GM12874 (cell line): ENCODE measurements at regions not wholly inside any gene's neighbourhood (a gene's known extent, or its start where the extent isn't known, plus 50 kb on each side); places are given as distances from the start of the nearest gene placed in this dataset.

Experiments used
- TF ChIP-seq, protein P1 (sequence below): IDR thresholded peaks from 2 replicates; pipeline ENCODE4 v1.5.1; 2011; ENCODE audit warnings: low read depth, mild to moderate bottlenecking, control low read depth, low read length, moderate library complexity; ENCODE audit not compliant: insufficient read depth

DNA sequence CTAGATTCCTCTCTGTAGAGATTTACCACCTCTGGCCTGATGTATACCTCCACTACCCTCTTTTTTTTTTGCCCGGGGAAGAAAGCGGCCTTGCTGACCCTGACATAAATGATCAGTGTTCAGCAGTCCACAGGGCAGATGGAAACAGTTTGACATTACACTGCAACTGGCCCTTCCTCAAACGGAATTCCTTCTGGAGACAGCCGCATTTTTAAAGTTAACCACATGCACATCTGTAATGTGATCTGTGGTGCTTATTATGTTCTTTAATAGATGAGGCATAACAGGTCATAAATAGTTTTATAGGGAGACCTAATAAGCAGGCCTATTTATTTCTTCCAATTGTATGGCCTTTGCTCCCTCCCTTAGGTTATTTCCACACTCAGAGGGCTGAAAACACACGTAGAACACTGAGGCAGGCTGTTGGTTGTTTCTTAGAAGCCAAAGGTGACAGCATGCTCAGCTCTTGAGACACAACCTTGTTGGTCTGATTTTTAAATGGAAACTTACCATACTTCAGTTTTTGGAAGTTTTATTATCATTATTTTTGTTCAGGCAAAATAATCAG, 84.0 kb upstream of the APC start:
- TF ChIP-seq, protein P1, sequence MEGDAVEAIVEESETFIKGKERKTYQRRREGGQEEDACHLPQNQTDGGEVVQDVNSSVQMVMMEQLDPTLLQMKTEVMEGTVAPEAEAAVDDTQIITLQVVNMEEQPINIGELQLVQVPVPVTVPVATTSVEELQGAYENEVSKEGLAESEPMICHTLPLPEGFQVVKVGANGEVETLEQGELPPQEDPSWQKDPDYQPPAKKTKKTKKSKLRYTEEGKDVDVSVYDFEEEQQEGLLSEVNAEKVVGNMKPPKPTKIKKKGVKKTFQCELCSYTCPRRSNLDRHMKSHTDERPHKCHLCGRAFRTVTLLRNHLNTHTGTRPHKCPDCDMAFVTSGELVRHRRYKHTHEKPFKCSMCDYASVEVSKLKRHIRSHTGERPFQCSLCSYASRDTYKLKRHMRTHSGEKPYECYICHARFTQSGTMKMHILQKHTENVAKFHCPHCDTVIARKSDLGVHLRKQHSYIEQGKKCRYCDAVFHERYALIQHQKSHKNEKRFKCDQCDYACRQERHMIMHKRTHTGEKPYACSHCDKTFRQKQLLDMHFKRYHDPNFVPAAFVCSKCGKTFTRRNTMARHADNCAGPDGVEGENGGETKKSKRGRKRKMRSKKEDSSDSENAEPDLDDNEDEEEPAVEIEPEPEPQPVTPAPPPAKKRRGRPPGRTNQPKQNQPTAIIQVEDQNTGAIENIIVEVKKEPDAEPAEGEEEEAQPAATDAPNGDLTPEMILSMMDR, result no peak

DNA sequence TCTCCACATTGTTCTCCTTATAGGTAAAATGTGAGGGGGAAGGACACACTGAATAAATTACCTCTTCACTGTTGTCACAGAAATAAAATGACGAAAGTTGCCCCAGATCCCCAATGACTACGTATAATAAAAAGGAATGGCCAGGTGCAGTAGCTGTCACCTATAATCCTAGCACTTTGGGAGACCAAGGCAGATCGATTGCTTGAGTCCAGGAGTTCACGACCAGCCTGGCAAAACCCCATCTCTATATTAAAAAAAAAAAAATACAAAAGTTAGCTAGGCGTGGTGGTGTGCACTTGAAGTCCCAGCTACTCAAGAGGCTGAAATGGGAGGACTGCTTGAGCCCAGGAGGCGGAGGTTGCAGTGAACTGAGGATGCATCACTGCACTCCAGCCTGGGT, 82.2 kb upstream of the APC start:
- TF ChIP-seq, protein P1, result no peak

DNA sequence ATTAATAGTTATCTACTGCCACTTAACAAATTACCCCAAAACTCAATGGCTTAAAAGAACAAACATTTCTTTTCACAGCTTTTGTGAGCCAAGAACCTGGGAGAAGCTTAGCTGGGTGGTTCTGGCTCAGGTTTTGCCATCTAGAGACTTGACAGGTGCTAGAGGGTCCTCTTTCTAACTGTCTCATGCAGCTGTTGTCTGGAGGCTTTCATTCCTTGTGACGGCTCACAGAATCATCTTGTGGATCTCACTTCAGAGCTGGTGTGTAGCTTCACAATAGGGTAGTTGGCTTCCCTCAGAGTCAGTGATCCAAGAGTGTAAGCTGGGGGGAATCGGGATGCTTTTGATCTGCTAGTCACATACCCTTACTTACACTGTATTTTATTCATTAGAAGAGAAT, 81.2 kb upstream of the APC start:
- TF ChIP-seq, protein P1, result no peak

DNA sequence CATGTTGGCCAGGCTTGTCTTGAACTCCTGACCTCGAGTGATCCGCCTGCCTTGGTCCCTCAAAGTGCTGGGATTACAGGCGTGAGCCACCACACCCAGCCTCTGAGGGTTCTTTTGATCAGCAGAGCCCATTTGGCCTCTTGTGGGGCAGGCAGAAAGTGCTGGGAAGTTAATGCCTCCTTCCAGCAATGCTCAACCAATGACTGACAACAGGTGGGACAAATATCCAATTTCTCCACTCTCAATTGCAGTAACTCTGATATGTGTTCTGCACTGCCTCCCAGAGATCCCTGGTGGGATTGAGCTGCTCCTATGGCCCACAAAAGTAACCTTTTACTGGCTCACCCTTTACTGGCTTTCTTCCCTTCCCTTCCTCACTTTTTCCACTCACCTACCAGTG, 79.9 kb upstream of the APC start:
- TF ChIP-seq, protein P1, result no peak

DNA sequence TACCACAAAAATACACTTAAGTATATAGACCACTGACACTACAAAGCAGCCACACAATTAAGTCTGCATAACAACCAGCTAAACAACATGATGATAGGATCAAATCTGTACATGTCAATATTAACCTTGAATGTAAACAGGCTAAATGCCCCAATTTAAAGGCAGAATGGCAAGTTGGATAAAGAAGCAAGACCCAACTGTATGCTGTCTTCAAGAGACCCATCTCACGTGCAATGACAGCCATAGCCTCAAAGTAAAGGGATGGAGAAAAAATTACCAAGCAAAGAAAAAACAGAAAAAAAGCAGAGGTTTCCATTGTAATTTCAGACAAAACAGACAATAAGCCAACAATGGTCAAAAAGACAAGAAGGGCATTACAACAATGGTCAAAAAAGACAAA, 77.3 kb upstream of the APC start:
- TF ChIP-seq, protein P1, result no peak

DNA sequence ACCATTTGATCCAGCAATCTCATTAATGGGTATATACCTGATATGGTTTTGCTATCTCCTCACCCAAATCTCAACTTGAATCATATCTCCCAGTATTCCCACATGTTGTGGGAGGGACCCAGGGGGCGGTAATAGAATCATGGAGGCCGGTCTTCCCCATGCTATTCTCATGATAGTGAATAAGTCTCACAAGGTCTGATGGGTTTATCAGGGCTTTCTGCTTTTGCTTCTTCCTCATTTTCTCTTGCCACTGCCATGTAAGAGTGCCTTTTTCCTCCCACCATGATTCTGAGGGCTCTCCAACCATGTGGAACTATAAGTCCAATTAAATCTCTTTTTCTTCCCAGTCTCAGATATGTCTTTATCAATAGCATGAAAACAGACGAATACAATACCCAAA, 74.5 kb upstream of the APC start:
- TF ChIP-seq, protein P1, result no peak

DNA sequence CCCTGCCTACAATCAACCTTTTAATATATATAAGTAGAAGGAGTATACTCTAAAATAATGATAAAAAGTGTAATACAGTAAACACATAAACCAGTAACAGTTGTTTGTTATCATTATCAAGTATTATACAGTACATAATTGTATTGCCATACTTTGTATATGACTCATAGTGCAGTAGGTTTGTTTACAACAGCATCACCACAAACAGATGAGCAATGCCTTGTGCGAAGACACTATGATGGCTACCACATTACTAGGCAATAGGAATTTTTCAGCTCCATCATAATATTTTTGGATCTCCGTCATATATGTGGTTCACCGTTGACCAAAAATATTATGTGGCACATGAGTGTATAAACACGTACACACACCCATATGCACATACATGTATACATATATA, 69.7 kb upstream of the APC start:
- TF ChIP-seq, protein P1, result no peak
